SH-SY5Y (cell line): ENCODE measurements at regions not wholly inside any gene's neighbourhood (a gene's known extent, or its start where the extent isn't known, plus 50 kb on each side); places are given as distances from the start of the nearest gene placed in this dataset.

ENCODE experiments used
- GATA2 ChIP-seq: IDR thresholded peaks from 2 replicates; pipeline ENCODE4 v1.6.1; 2011; ENCODE audit warnings: mild to moderate bottlenecking, low read depth, low read length
- GATA3 ChIP-seq: IDR thresholded peaks from 2 replicates; pipeline ENCODE4 v1.6.1; 2011; ENCODE audit warnings: low read depth, mild to moderate bottlenecking, low read length, moderate library complexity

GRCh38 chr21:19523061-19523460 lies 1119.5 kb upstream of the TMPRSS15 start:
- TF ChIP-seq GATA2 (no peak), GATA3 (no peak)
